NCI-H748 (cell line): ENCODE measurements at regions not wholly inside any gene's neighbourhood (a gene's known extent, or its start where the extent isn't known, plus 50 kb on each side); places are given as distances from the start of the nearest gene placed in this dataset.

Experiments used
- DNase-seq: peaks from one replicate; lab custom pipeline; 2025; ENCODE audit not compliant: unreplicated experiment; lab: John Stamatoyannopoulos, UW

- no peak for DNase-seq
Measured at GRCh38 chr4:156118507-156119220, 165.0 kb upstream of the CTSO start.

DNA sequence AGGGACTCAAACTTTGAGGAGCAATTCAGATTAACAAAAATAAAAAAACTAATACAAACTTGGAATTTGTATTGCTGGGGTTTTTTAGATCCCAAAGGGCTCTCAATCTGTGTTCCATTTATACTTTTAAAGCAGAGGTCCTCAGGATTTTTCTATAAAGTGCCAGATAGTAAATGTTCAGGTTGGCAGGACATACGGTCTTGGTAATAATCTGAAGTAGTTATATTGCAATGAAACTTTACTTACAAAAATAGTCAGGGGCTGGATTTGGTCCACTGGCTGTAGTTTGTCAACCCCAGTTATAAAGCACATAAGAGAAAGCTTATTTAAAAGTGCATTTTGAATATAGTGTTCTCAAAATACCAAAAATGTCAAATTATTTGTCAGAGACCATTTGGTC, 164.1 kb upstream of the CTSO start:
- no peak for DNase-seq

GRCh38 chr4:156116991-156117390, 163.3 kb upstream of the CTSO start:
- no peak for DNase-seq

DNA sequence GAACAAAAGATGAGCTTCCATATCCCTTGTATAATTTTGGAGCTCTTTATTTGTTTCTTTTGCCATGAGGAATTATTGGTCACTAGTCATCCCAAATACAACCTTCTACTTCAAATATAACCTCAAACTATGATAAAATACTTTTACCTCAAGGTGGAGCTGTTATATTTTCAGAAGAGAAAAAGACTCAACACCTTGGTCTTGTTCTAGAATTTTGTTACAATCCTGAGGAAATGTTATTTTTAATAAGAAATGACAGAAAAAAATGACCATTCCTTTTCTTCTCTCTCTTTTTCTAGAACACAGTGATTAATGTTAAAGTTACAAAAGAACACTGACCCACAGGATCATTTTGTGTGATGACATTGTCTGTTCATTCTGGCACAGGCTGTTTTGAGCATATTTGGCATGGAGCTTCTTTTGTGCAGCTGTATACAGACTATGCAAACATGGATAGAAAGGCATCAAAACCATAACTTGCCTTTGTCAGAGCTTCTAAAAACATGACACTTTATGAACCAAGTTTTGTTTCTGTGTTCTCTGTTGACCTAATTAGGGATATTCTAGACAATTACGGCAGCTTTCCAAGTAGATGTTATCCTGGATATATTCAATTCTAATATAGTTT, 159.6 kb upstream of the CTSO start:
- peak; percentile 60 for DNase-seq

- DNase-seq: no peak
Measured at GRCh38 chr4:156111686-156112085, 158.0 kb upstream of the CTSO start.

DNA sequence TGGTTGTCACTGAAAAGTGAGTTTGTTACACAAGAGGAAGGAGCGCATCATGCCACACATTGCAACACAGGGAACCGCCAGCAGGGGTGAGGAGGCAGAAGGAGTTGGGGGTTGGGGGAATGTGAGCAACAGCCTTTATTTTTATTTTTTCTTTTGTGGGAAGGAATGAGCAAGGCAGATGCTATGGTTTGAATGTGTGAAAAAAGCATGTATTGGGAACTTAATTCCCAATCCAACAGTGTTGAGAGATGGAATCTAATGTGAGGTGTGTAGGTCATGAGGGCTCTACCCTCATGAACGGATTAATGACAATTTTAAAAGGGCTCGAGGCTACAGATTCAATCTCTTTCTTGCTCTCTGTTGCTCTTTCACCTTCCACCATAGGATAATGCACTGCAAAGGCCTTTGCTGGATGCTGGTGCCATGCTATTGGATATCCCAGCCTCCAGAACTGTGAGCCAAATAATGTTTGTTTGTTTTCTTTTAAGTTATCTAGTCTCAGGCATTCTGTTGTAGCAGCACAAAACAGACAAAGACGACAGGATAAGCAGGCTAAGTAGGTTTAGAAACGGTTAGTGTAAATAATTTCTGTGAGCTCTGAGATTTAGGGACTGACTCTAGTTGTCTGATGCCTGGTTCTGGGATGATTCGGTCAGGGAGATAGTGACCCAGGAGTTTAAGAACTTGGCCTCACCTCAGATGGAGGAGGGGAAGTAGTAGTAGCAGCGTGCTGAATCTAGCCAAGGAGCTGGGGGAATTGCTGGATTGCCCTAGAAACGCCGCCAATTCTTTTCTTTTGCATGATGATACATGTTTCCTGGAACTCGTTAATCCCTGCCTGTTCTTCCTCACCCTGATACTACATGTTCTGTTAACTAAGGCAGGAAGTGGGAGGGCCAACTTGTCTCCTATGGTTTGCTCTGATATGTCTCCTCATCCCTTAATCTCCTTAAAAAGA, 156.6 kb upstream of the CTSO start:
- DNase-seq: no peak

DNA sequence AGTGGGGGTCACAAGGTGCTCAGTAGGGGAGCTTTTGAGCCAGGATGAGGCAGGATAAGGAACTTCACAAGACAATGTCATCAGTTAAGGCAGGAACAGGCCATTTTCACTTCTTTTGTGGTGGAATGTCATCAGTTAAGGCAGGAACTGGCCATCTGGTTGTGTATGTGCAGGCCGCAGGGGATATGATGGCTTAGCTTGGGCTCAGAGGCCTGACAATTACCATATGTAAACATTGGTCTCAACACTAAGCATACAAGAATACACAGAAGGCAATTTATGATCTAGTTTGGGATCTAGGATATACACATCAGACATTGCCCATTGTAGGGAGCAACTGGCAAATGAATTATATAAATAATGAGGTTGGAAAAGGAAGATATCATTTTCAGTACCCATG, 155.4 kb upstream of the CTSO start:
- DNase-seq: peak; percentile 47

GRCh38 chr4:156103311-156103710, 149.6 kb upstream of the CTSO start:
- DNase-seq: no peak

DNA sequence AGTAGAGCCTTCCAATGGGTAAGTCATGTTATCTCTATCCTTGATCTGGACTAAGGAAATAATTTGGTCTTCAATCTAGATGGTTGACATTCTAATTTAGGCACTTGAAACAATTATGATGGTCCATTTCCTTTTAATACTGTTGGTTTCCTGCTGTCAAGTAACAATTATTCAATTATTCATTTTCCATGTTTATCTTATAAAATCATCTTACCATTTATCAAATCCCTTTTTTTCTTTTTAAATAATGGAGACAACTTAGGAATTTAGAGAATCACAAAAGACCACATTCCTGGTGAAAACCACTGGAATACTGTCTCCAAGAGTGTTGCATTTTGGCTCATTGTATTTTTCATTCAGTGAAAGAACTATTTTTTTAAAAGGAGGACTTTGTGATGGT, 148.7 kb upstream of the CTSO start:
- no peak for DNase-seq

DNA sequence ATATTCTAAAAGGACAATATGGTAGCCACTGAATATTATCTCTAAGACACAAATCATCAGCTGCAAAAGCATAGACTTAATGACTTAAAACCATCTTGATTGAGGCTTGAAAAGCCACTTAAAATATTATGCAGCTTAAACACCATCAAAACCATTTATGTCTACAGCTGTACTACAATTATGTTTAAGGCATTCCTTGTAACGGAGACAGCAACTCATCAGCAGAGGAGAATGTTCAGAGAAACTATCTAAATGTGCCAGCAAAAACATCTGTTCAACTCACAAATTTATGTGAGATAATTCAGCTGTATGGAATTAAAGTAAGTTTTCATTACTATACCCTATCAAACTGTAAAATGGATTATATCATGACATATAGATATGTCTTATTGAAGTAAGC, 147.9 kb upstream of the CTSO start:
- no peak for DNase-seq

GRCh38 chr4:156100651-156101050, 147.0 kb upstream of the CTSO start:
- no peak for DNase-seq

DNA sequence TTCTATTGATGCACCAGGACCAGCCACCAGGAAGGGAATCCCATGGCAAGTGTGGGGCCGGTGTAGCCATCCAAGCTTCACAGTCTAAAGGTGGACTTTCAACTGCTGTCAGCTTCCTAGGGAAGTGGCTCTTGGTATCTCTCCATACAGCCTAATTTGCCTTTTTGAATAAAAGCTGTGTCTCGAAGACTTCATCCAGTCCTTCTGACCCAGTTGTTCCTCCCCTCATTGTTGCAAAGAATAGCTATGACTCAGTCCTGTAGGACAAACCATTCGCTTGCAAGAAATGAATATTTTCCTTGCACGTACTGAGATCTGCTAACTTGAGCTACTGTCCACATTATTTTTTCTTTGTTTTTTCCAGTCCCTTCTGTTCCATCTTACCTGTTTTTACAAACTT, 145.1 kb upstream of the CTSO start:
- DNase-seq: no peak

GRCh38 chr4:156085100-156085499, 131.4 kb upstream of the CTSO start:
- peak; percentile 11 for DNase-seq

DNA sequence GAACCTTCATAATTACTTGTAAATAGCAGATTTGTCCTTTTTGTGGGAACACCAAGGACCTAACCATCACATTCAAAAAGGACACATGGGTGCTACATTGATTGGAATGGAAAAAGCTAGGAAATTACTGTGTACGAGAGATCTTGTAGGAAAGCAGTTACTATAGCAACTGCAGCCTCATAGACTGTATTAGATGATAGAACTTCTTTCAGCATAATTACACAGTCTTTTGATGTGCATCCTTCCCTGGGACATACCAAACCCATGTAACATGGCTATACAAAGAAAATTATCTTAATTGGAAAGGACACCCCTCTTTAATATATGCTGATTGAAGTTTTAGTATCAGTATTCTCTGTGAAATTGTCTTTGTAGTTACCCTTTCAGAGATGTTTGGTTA, 130.7 kb upstream of the CTSO start:
- DNase-seq: peak; percentile 61

DNA sequence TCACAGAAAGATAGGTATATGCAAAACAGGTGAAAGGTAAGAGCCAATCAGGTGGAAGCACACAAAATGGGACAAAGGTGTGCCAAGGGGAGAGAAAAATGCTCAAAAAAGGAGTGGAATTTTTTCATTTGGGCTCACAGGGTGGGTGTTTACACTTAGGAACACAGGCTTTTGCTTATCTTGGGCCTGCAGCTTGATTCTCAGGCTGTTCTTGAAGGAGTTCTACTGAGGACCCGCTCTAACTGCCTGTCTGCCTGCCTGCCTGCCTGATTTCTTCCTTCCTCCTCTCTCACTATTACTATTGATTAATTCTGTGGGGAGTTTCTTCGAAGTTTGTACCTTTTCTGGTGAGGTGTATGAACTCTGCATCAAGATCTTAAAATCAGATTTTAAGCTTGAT, 120.3 kb upstream of the CTSO start:
- no peak for DNase-seq

GRCh38 chr4:156060661-156061060, 107.0 kb upstream of the CTSO start:
- DNase-seq: no peak

GRCh38 chr4:156053174-156053573, 99.5 kb upstream of the CTSO start:
- no peak for DNase-seq

DNA sequence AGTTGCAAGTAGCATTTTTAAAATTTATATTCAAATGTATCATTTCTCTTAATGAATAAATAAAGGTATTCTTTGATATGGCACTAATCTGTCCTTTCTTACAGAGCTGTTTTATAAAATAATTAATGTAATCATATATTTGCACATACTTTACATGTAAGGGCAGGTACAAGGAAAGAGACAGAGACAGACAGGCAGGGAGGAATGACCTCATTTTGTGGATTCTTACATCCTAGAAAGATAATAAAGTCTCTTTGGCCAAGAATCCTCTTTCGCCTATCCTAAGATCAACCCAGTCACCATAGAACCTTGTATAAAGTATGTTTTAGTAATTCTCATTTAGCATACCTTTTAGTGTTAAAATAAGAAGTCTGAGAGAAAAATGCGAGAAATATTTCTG, 98.5 kb upstream of the CTSO start:
- DNase-seq: no peak

- peak; percentile 28 for DNase-seq
Measured at GRCh38 chr4:156038772-156039171, 85.1 kb upstream of the CTSO start.

DNA sequence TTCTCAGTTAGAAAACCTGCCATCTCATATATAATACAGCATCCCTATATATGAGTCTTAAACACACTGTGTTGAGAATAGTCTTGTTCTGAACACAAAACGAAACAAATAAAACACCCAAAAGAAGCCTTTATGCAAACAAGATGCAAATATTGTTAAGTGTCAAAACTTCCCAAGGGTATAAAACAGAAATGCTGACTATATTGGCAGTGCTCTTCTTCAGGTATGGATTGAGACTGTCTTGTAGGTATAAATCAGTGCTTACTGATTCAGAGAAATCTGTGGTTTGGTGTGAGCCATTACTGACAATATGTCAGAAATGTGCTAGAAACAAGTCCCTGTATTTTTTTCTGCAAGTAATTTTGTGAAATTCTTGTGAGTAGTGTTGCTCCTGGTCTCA, 82.8 kb upstream of the CTSO start:
- DNase-seq: no peak

GRCh38 chr4:156029691-156030090, 76.0 kb upstream of the CTSO start:
- DNase-seq: no peak

DNA sequence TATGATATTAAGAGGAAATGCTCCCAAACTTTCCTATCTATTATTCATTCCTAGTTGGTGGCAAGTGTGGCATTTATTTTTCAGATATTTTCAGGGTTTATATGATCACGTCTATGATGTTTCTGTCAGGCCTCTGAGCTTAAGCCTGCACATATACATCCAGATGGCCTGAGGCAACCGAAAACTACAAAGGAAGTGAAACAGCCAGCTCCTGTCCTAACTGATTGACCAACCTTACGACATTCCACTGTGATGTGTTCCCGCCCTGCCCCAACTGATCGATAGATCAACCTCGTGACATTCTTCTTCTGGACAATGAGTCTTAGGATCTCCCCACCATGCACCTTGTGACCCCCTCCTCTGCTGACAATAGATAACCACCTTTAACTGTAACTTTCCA, 67.6 kb upstream of the CTSO start:
- no peak for DNase-seq
